SHP77 treated with DMSO at 0.1 percent for 48 hours (cell line): ENCODE measurements at regions not wholly inside any gene's neighbourhood (a gene's known extent, or its start where the extent isn't known, plus 50 kb on each side); places are given as distances from the start of the nearest gene placed in this dataset.
"Not testable (repeated sequence)": the region's sequence is repeated elsewhere in the genome, so short reads cannot be mapped to it uniquely, and the experiment has no call there.

Experiments
- DNase-seq: peaks from one replicate; lab custom pipeline; 2025; lab: John Stamatoyannopoulos, UW

- no peak for DNase-seq
Observed at GRCh38 chrX:117843749-117844148, 272.9 kb downstream of the KLHL13 start.

- no peak for DNase-seq
Observed at GRCh38 chrX:117840645-117841044, 276.0 kb downstream of the KLHL13 start.

GRCh38 chrX:117839544-117839943 is 277.1 kb downstream of the KLHL13 start:
- no peak for DNase-seq

GRCh38 chrX:117838581-117839331 is 277.9 kb downstream of the KLHL13 start:
- DNase-seq = no peak

- DNase-seq = no peak
Observed at GRCh38 chrX:117835034-117835433, 281.6 kb downstream of the KLHL13 start.

GRCh38 chrX:117834076-117834475 is 282.5 kb downstream of the KLHL13 start:
- DNase-seq = no peak

GRCh38 chrX:117821472-117821871 is 295.1 kb downstream of the KLHL13 start:
- DNase-seq = not testable (repeated sequence)

GRCh38 chrX:117808426-117808825 is 308.2 kb downstream of the KLHL13 start:
- DNase-seq = no peak

- no peak for DNase-seq
Observed at GRCh38 chrX:117803463-117803862, 313.1 kb downstream of the KLHL13 start.

- DNase-seq = no peak
Observed at GRCh38 chrX:117788339-117788738, 328.3 kb downstream of the KLHL13 start.

GRCh38 chrX:117771384-117771783 is 345.2 kb downstream of the KLHL13 start:
- no peak for DNase-seq

GRCh38 chrX:117768861-117769604 is 347.6 kb downstream of the KLHL13 start:
- no peak for DNase-seq

GRCh38 chrX:117765211-117765610 is 351.4 kb downstream of the KLHL13 start:
- DNase-seq = no peak

- DNase-seq = no peak
Observed at GRCh38 chrX:117752745-117753144, 363.9 kb downstream of the KLHL13 start.

GRCh38 chrX:117751155-117751554 is 365.5 kb downstream of the KLHL13 start:
- no peak for DNase-seq

GRCh38 chrX:117744958-117745357 is 371.7 kb downstream of the KLHL13 start:
- DNase-seq = no peak

- no peak for DNase-seq
Observed at GRCh38 chrX:117743469-117744251, 372.9 kb downstream of the KLHL13 start.

- no peak for DNase-seq
Observed at GRCh38 chrX:117713411-117713810, 403.2 kb downstream of the KLHL13 start.

GRCh38 chrX:117711782-117712181 is 404.8 kb downstream of the KLHL13 start:
- no peak for DNase-seq

- no peak for DNase-seq
Observed at GRCh38 chrX:117707948-117708743, 408.5 kb downstream of the KLHL13 start.

GRCh38 chrX:117701050-117701449 is 415.6 kb downstream of the KLHL13 start:
- DNase-seq = no peak

GRCh38 chrX:117689956-117690355 is 426.7 kb downstream of the KLHL13 start:
- no peak for DNase-seq
